Right cardiac atrium (tissue), 5 donors: ENCODE measurements at regions not wholly inside any gene's neighbourhood (a gene's known extent, or its start where the extent isn't known, plus 50 kb on each side); places are given as distances from the start of the nearest gene placed in this dataset.

ENCODE experiments used
- ATAC-seq, 2 donors: fragments of 200-7000 bp; cut with Tn5 transposase; one replicate each; pipeline versions ENCODE4 v1.8.0 to v1.9.1; 2020; ENCODE audit warnings: moderate library complexity in 2 of 2, mild to moderate bottlenecking in 1 of 2
- DNase-seq, 3 donors: peaks; one replicate each; pipeline ENCODE4 v3.0.0-alpha.2; 2020
- H3K27ac ChIP-seq: one replicate; pipeline ENCODE4 v1.5.1; 2013; ENCODE audit warnings: mild to moderate bottlenecking, low read length, control low read depth, moderate library complexity
- H3K27me3 ChIP-seq: one replicate; pipeline ENCODE4 v1.6.1; 2013; ENCODE audit not compliant: control insufficient read depth, insufficient read depth
- H3K4me1 ChIP-seq: one replicate; pipeline ENCODE4 v1.6.1; 2013; ENCODE audit warnings: low read length; ENCODE audit not compliant: control insufficient read depth, insufficient read depth
- H3K4me3 ChIP-seq: one replicate; pipeline ENCODE4 v1.5.1; 2013; ENCODE audit warnings: low read length, control low read depth
- H3K9me3 ChIP-seq: one replicate; pipeline ENCODE4 v1.6.1; 2013; ENCODE audit warnings: low read length; ENCODE audit not compliant: control insufficient read depth
- WGBS: extraction: QIAGEN DNeasy Blood & Tissue Kit; methylation state at CpG from one replicate; pipeline ENCODE4 v1.1.7; 2013; 5-methylcytosine and 5-hydroxymethylcytosine counted together
- intact Hi-C, 4 donors: fragments of 100-400 bp; cut with DNase I; formaldehyde crosslinking; loops; one replicate each; pipeline versions ENCODE4 v1.11.0 to v1.14.0; 2022 to 2023
- donor health status: healthy with polysubstance abuse.
- donor health status: DM: no; HTN: yes; CAD: no.
- donor health status: DM: no; HTN: no; CAD: no.
- donor health status: DM: no; HTN: yes; CAD: no; lungs with severe emphysema.
- donor health status: DM: yes; HTN: yes; CAD: no.

- intact Hi-C loops = no loop called here
- ATAC-seq = no peak
- DNase-seq = no peak
- H3K27ac ChIP-seq = no peak overlapping the region
- H3K4me1 ChIP-seq = no peaks in the 10 kb centered on the region
- WGBS = 68% methylated on average over 3 of the region's 3 CpGs
- H3K9me3 ChIP-seq = no peaks in the 10 kb centered on the region
- H3K27me3 ChIP-seq = no peaks in the 10 kb centered on the region
- no peak overlapping the region for H3K4me3 ChIP-seq
Observed at GRCh38 chr1:17978016-17978415, 129.6 kb upstream of the IGSF21 start.

- intact Hi-C loops = no loop called here
- Histone ChIP-seq H3K27ac (no peak overlapping the region), H3K4me1 (no peaks in the 10 kb centered on the region), H3K4me3 (no peak overlapping the region), H3K9me3 (no peaks in the 10 kb centered on the region), H3K27me3 (no peaks in the 10 kb centered on the region)
- no peak for ATAC-seq
- DNase-seq = no peak
- WGBS = 52% methylated on average over 6 of the region's 6 CpGs
Observed at GRCh38 chr1:17979815-17980214, 127.8 kb upstream of the IGSF21 start.

GRCh38 chr1:17982197-17982596, 125.4 kb upstream of the IGSF21 start:
- H3K4me1 ChIP-seq = no peaks in the 10 kb centered on the region
- intact Hi-C loops = no loop called here
- 83% methylated on average over 6 of the region's 6 CpGs for WGBS
- DNase-seq = no peak
- H3K9me3 ChIP-seq = no peaks in the 10 kb centered on the region
- ATAC-seq = no peak
- H3K27ac ChIP-seq = no peak overlapping the region
- no peak overlapping the region for H3K4me3 ChIP-seq
- no peaks in the 10 kb centered on the region for H3K27me3 ChIP-seq

GRCh38 chr1:17984583-17984982, 123.0 kb upstream of the IGSF21 start:
- Histone ChIP-seq H3K9me3 (no peaks in the 10 kb centered on the region), H3K27ac (no peak overlapping the region), H3K27me3 (no peaks in the 10 kb centered on the region), H3K4me3 (no peak overlapping the region), H3K4me1 (no peaks in the 10 kb centered on the region)
- ATAC-seq (no peak), DNase-seq (no peak)
- intact Hi-C loops = no loop called here
- WGBS = 31% methylated on average over 9 of the region's 9 CpGs

- ATAC-seq (no peak), DNase-seq (no peak)
- Histone ChIP-seq H3K27ac (no peak overlapping the region), H3K27me3 (no peaks in the 10 kb centered on the region), H3K4me3 (no peak overlapping the region), H3K9me3 (no peaks in the 10 kb centered on the region), H3K4me1 (no peaks in the 10 kb centered on the region)
- intact Hi-C loops = no loop called here
- WGBS = 87% methylated on average over 9 of the region's 9 CpGs
Observed at GRCh38 chr1:17986156-17986555, 121.4 kb upstream of the IGSF21 start.

- Histone ChIP-seq H3K9me3 (no peaks in the 10 kb centered on the region), H3K4me3 (no peak overlapping the region), H3K27ac (no peak overlapping the region), H3K4me1 (no peaks in the 10 kb centered on the region), H3K27me3 (no peaks in the 10 kb centered on the region)
- intact Hi-C loops = no loop called here
- no peak for ATAC-seq
- 49% methylated on average over 1 of the region's 1 CpG for WGBS
- no peak for DNase-seq
Observed at GRCh38 chr1:17990401-17990800, 117.2 kb upstream of the IGSF21 start.

- no peaks in the 10 kb centered on the region for H3K9me3 ChIP-seq
- H3K27me3 ChIP-seq = no peaks in the 10 kb centered on the region
- no peak for ATAC-seq
- no peak overlapping the region for H3K4me3 ChIP-seq
- no peaks in the 10 kb centered on the region for H3K4me1 ChIP-seq
- no peak overlapping the region for H3K27ac ChIP-seq
- intact Hi-C loops = no loop called here
- no peak for DNase-seq
- 76% methylated on average over 4 of the region's 4 CpGs for WGBS
Observed at GRCh38 chr1:17991996-17992395, 115.6 kb upstream of the IGSF21 start.

- Histone ChIP-seq H3K27ac (no peak overlapping the region), H3K4me1 (no peaks in the 10 kb centered on the region), H3K4me3 (no peak overlapping the region), H3K9me3 (no peaks in the 10 kb centered on the region), H3K27me3 (no peaks in the 10 kb centered on the region)
- intact Hi-C loops = no loop called here
- WGBS = 86% methylated on average over 5 of the region's 5 CpGs
- DNase-seq = no peak
- no peak for ATAC-seq
Observed at GRCh38 chr1:17992800-17993199, 114.8 kb upstream of the IGSF21 start.

GRCh38 chr1:17994046-17994445, 113.6 kb upstream of the IGSF21 start:
- no peak for DNase-seq
- intact Hi-C loops = no loop called here
- no peaks in the 10 kb centered on the region for H3K9me3 ChIP-seq
- no peaks in the 10 kb centered on the region for H3K4me1 ChIP-seq
- no peak overlapping the region for H3K27ac ChIP-seq
- H3K27me3 ChIP-seq = no peaks in the 10 kb centered on the region
- no peak for ATAC-seq
- 75% methylated on average over 5 of the region's 5 CpGs for WGBS
- H3K4me3 ChIP-seq = no peak overlapping the region

- Histone ChIP-seq H3K9me3 (no peaks in the 10 kb centered on the region), H3K4me3 (no peak overlapping the region), H3K27me3 (no peaks in the 10 kb centered on the region), H3K4me1 (no peaks in the 10 kb centered on the region), H3K27ac (no peak overlapping the region)
- intact Hi-C loops = no loop called here
- ATAC-seq (no peak), DNase-seq (no peak)
- 85% methylated on average over 1 of the region's 1 CpG for WGBS
Observed at GRCh38 chr1:17995480-17995879, 112.1 kb upstream of the IGSF21 start.

GRCh38 chr1:17998889-17999288, 108.7 kb upstream of the IGSF21 start:
- H3K27me3 ChIP-seq = no peaks in the 10 kb centered on the region

GRCh38 chr1:17999884-18000283, 107.7 kb upstream of the IGSF21 start:
- no peak for ATAC-seq
- no peak for DNase-seq
- no peak overlapping the region for H3K27ac ChIP-seq
- intact Hi-C loops = no loop called here
- 60% methylated on average over 3 of the region's 3 CpGs for WGBS
- no peaks in the 10 kb centered on the region for H3K27me3 ChIP-seq
- peaks cover 2% of the 10 kb centered on the region for H3K4me1 ChIP-seq
- H3K4me3 ChIP-seq = no peak overlapping the region
- no peaks in the 10 kb centered on the region for H3K9me3 ChIP-seq

More at GRCh38 chr1:17998889-17999288, 108.7 kb upstream of the IGSF21 start:
- ATAC-seq (no peak), DNase-seq (no peak)
- WGBS = 72% methylated on average over 6 of the region's 6 CpGs
- Histone ChIP-seq H3K4me3 (no peak overlapping the region), H3K4me1 (peaks cover 2% of the 10 kb centered on the region), H3K27ac (no peak overlapping the region), H3K9me3 (no peaks in the 10 kb centered on the region)
- intact Hi-C loops = no loop called here
